OCI-LY1 (cell line): ENCODE measurements at regions not wholly inside any gene's neighbourhood (a gene's known extent, or its start where the extent isn't known, plus 50 kb on each side); places are given as distances from the start of the nearest gene placed in this dataset.

ENCODE experiments used
- H2AFZ ChIP-seq: fragments of 200-600 bp; sonication (generic), shearing (Covaris generic); 2 replicates; pipeline ENCODE4 v1.6.0; 2014; ENCODE audit warnings: antibody characterized with exemption, mild to moderate bottlenecking, low read length
- H3F3A ChIP-seq: fragments of 200-600 bp; sonication (generic), shearing (Covaris generic); 2 replicates; pipeline ENCODE4 v1.6.0; 2014; ENCODE audit warnings: mild to moderate bottlenecking, antibody characterized with exemption, low read length, moderate library complexity; ENCODE audit not compliant: insufficient read depth
- H3K27ac ChIP-seq: fragments of 200-600 bp; sonication (generic); 2 replicates; pipeline ENCODE4 v1.5.1; 2014; ENCODE audit warnings: low read length, mixed run types, mild to moderate bottlenecking, low read depth; ENCODE audit not compliant: poor library complexity, severe bottlenecking
- H3K27me3 ChIP-seq: fragments of 200-600 bp; sonication (generic); 2 replicates; pipeline ENCODE4 v1.6.0; 2014; ENCODE audit warnings: antibody characterized with exemption, mild to moderate bottlenecking, low read length, moderate library complexity; ENCODE audit not compliant: insufficient read depth
- H3K36me3 ChIP-seq: fragments of 200-600 bp; sonication (generic); 2 replicates; pipeline ENCODE4 v1.6.1; 2014; ENCODE audit warnings: mild to moderate bottlenecking, antibody characterized with exemption, low read length, moderate library complexity, mixed read lengths; ENCODE audit not compliant: insufficient read depth
- H3K4me1 ChIP-seq: fragments of 200-600 bp; sonication (generic); 2 replicates; pipeline ENCODE4 v1.5.1; 2014; ENCODE audit warnings: mild to moderate bottlenecking, low read length, moderate library complexity; ENCODE audit not compliant: insufficient read depth, severe bottlenecking
- H3K4me2 ChIP-seq: fragments of 200-600 bp; sonication (generic), shearing (Covaris generic); 2 replicates; pipeline ENCODE4 v1.6.1; 2014; ENCODE audit warnings: low read length
- H3K4me3 ChIP-seq: fragments of 200-600 bp; sonication (generic); 2 replicates; pipeline ENCODE4 v1.5.1; 2014; ENCODE audit warnings: low read length, low read depth, mild to moderate bottlenecking, mixed read lengths; ENCODE audit not compliant: poor library complexity, severe bottlenecking
- H3K79me2 ChIP-seq: fragments of 200-600 bp; shearing (Covaris generic); 2 replicates; pipeline ENCODE4 v1.6.1; 2016; ENCODE audit warnings: mixed run types, low read length, mixed read lengths; ENCODE audit not compliant: insufficient read depth
- H3K9ac ChIP-seq: fragments of 200-600 bp; sonication (generic), shearing (Covaris generic); 2 replicates; pipeline ENCODE4 v1.6.1; 2014; ENCODE audit warnings: mild to moderate bottlenecking, low read length, mixed read lengths
- H3K9me2 ChIP-seq: fragments of 200-600 bp; sonication (generic), shearing (Covaris generic); 2 replicates; pipeline ENCODE4 v1.6.1; 2014; ENCODE audit warnings: low read depth, mild to moderate bottlenecking, low read length, mixed read lengths
- H3K9me3 ChIP-seq: fragments of 200-600 bp; shearing (Covaris generic); 2 replicates; pipeline ENCODE4 v1.6.1; 2014; ENCODE audit warnings: low read length, mixed read lengths
- H4K20me1 ChIP-seq: fragments of 200-600 bp; sonication (generic), shearing (Covaris generic); 2 replicates; pipeline ENCODE4 v1.6.0; 2016; ENCODE audit warnings: mild to moderate bottlenecking, low read length; ENCODE audit not compliant: insufficient read depth
- EZH2 ChIP-seq: fragments of 200-600 bp; sonication (generic), shearing (Covaris generic); IDR thresholded peaks from 2 replicates; pipeline ENCODE4 v1.8.0; 2017; ENCODE audit warnings: borderline replicate concordance, mixed run types, mild to moderate bottlenecking, antibody characterized with exemption, low read length, moderate library complexity, mixed read lengths
- TF ChIP-seq, protein P1 (sequence below): fragments of 200-600 bp; sonication (generic), shearing (Covaris generic); IDR thresholded peaks from 2 replicates; pipeline ENCODE4 v1.5.1; 2017; ENCODE audit warnings: mild to moderate bottlenecking, antibody characterized with exemption, low read length, moderate library complexity, mixed read lengths

DNA sequence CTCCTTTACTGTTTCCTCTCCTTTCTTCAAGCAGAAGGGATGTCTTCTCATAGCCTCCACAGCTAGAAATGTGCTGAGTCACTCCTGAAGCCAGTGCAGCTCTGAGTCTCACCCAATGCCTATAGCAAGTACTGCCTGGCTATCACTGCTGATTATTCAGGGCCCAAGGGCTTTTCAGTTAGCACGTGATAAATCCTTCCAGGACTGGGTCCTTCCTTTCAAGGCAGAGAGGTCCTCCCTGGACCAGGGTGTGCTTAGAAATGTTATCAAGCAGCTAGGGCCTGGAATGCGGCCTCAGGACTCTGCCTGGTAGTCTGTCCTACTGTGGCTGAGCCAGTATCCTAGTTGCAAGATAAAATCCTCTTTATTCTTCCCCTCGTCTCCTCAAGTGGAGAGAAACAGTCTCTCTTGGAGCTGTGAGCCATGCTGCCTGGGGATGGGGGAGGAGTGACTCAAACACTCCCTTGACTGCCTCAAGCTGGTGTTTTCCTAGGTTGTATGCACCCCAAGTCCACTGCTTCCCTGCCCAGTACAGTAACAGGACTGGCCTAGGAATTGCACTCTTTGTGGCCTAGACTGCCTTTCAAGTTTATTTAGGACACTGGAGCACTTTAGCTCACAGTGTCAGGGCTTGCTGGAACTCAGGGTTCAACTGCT, 198.7 kb upstream of the SERP2 start:
- Histone ChIP-seq H3K4me1 (no peaks in the 10 kb centered on the region), H3K9ac (no peak overlapping the region), H3K4me2 (no peak overlapping the region), H3K36me3 (no peaks in the 10 kb centered on the region), H3K79me2 (no peaks in the 10 kb centered on the region), H3F3A (no peaks in the 10 kb centered on the region), H3K27ac (no peak overlapping the region), H4K20me1 (no peaks in the 10 kb centered on the region), H3K9me3 (no peaks in the 10 kb centered on the region), H3K27me3 (no peaks in the 10 kb centered on the region), H3K4me3 (no peak overlapping the region), H2AFZ (no peak overlapping the region), H3K9me2 (no peaks in the 10 kb centered on the region)
- TF ChIP-seq, protein P1, sequence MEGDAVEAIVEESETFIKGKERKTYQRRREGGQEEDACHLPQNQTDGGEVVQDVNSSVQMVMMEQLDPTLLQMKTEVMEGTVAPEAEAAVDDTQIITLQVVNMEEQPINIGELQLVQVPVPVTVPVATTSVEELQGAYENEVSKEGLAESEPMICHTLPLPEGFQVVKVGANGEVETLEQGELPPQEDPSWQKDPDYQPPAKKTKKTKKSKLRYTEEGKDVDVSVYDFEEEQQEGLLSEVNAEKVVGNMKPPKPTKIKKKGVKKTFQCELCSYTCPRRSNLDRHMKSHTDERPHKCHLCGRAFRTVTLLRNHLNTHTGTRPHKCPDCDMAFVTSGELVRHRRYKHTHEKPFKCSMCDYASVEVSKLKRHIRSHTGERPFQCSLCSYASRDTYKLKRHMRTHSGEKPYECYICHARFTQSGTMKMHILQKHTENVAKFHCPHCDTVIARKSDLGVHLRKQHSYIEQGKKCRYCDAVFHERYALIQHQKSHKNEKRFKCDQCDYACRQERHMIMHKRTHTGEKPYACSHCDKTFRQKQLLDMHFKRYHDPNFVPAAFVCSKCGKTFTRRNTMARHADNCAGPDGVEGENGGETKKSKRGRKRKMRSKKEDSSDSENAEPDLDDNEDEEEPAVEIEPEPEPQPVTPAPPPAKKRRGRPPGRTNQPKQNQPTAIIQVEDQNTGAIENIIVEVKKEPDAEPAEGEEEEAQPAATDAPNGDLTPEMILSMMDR = no peak
- TF ChIP-seq EZH2 = no peak

DNA sequence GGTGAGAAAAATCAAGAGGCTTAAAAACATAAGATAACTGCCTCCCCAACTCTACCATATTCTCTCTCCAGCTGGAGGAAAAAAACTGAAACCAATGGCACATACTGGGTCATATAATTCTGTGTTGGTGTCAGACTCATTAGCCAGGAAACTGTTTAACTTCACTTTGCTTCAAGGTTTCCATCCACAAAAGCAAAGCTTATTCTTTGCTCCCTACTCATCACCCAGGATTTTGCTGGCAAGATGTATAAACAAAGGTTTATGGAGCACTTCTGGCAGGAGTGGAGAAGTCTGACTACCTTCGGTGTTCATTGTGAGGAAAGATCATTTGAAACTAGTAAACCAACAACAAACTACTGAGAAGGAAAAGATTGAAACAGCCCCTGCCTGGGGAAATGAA, 197.5 kb upstream of the SERP2 start:
- Histone ChIP-seq H3K9me2 (no peaks in the 10 kb centered on the region), H3K27me3 (no peaks in the 10 kb centered on the region), H3K9me3 (no peaks in the 10 kb centered on the region), H3K9ac (no peak overlapping the region), H3K79me2 (no peaks in the 10 kb centered on the region), H3F3A (no peaks in the 10 kb centered on the region), H3K4me1 (no peaks in the 10 kb centered on the region), H3K4me3 (no peak overlapping the region), H3K4me2 (no peak overlapping the region), H4K20me1 (no peaks in the 10 kb centered on the region), H3K36me3 (no peaks in the 10 kb centered on the region), H2AFZ (no peak overlapping the region), H3K27ac (no peak overlapping the region)
- TF ChIP-seq, protein P1 = no peak
- no peak for TF ChIP-seq EZH2

DNA sequence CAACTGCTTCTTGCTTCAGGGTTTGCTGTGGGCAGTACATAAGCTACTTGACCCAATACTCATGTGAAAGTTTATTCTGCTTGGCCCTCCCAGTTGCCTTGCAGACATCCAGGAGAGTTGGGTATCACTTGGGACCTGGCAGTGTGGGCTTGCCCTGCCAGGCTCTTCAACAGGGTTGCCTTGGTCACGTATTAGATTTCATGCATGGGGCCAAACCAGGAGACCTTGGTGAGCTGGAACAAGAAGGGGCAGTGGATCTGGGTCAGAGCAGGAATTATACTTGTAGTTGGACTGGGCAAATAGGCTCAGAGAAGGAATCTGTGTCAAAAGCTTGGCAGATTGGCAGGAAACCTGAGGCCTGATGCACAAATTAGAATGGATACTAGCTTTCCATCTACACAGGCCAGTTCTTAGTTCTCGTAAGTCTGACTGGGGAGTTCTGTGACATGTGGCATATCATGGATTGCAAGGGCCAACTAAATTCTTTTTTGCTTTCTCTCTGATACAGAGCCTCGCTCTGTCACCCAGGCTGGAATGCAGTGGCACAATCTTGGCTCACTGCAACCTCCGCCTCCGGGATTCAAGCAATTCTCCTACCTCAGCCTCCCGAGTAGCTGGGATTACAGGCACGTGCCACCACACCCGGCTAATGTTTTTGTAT, 192.6 kb upstream of the SERP2 start:
- TF ChIP-seq EZH2 = no peak
- TF ChIP-seq, protein P1 = no peak
- Histone ChIP-seq H3K27ac (no peak overlapping the region), H3K4me1 (no peaks in the 10 kb centered on the region), H3K27me3 (no peaks in the 10 kb centered on the region), H2AFZ (no peak overlapping the region), H3F3A (no peaks in the 10 kb centered on the region), H4K20me1 (no peaks in the 10 kb centered on the region), H3K4me2 (no peak overlapping the region), H3K9me2 (no peaks in the 10 kb centered on the region), H3K9me3 (no peaks in the 10 kb centered on the region), H3K79me2 (no peaks in the 10 kb centered on the region), H3K9ac (no peak overlapping the region), H3K4me3 (no peak overlapping the region), H3K36me3 (no peaks in the 10 kb centered on the region)
